SH-SY5Y (cell line): ENCODE measurements at regions not wholly inside any gene's neighbourhood (a gene's known extent, or its start where the extent isn't known, plus 50 kb on each side); places are given as distances from the start of the nearest gene placed in this dataset.

ENCODE experiments used
- GATA2 ChIP-seq: IDR thresholded peaks from 2 replicates; pipeline ENCODE4 v1.6.1; 2011; ENCODE audit warnings: mild to moderate bottlenecking, low read depth, low read length
- GATA3 ChIP-seq: IDR thresholded peaks from 2 replicates; pipeline ENCODE4 v1.6.1; 2011; ENCODE audit warnings: low read depth, mild to moderate bottlenecking, low read length, moderate library complexity

GRCh38 chr13:73902847-73903246, 231.4 kb downstream of the KLF12 start:
- no peak for TF ChIP-seq GATA2
- peak; percentile 44; the same call in 1 of the 2 replicates for TF ChIP-seq GATA3
